OCI-M2 (cell line): ENCODE measurements at regions not wholly inside any gene's neighbourhood (a gene's known extent, or its start where the extent isn't known, plus 50 kb on each side); places are given as distances from the start of the nearest gene placed in this dataset.

Experiments
- DNase-seq: peaks from one replicate; lab custom pipeline; 2025; ENCODE audit not compliant: unreplicated experiment; lab: John Stamatoyannopoulos, UW

- no peak for DNase-seq
These were observed 114.0 kb upstream of the TMEM132D start for GRCh38 chr12:130017591-130018449.

- DNase-seq: no peak
These were observed 114.8 kb upstream of the TMEM132D start for GRCh38 chr12:130018614-130019013.

GRCh38 chr12:130026608-130027176 lies 122.9 kb upstream of the TMEM132D start:
- no peak for DNase-seq

- no peak for DNase-seq
These were observed 124.0 kb upstream of the TMEM132D start for GRCh38 chr12:130027798-130028197.

GRCh38 chr12:130029151-130029550 lies 125.3 kb upstream of the TMEM132D start:
- DNase-seq: no peak

GRCh38 chr12:130031041-130031440 lies 127.2 kb upstream of the TMEM132D start:
- DNase-seq: no peak

GRCh38 chr12:130031571-130032189 lies 127.9 kb upstream of the TMEM132D start:
- DNase-seq: peak; percentile 2

- no peak for DNase-seq
These were observed 120.1 kb upstream of the FZD10 start for GRCh38 chr12:130041983-130042812.

- no peak for DNase-seq
These were observed 118.4 kb upstream of the FZD10 start for GRCh38 chr12:130043685-130044406.

- no peak for DNase-seq
These were observed 117.2 kb upstream of the FZD10 start for GRCh38 chr12:130044991-130045621.

- DNase-seq: no peak
These were observed 112.6 kb upstream of the FZD10 start for GRCh38 chr12:130049666-130050065.

GRCh38 chr12:130051900-130052299 lies 110.4 kb upstream of the FZD10 start:
- no peak for DNase-seq

GRCh38 chr12:130053651-130054069 lies 108.6 kb upstream of the FZD10 start:
- no peak for DNase-seq

- DNase-seq: no peak
These were observed 107.5 kb upstream of the FZD10 start for GRCh38 chr12:130054803-130055202.

- no peak for DNase-seq
These were observed 103.3 kb upstream of the FZD10 start for GRCh38 chr12:130058926-130059472.

- no peak for DNase-seq
These were observed 98.4 kb upstream of the FZD10 start for GRCh38 chr12:130063866-130064265.

- DNase-seq: no peak
These were observed 97.3 kb upstream of the FZD10 start for GRCh38 chr12:130064999-130065398.

- no peak for DNase-seq
These were observed 95.5 kb upstream of the FZD10 start for GRCh38 chr12:130066742-130067141.

GRCh38 chr12:130068741-130069140 lies 93.5 kb upstream of the FZD10 start:
- DNase-seq: no peak

GRCh38 chr12:130070126-130070611 lies 92.1 kb upstream of the FZD10 start:
- DNase-seq: no peak
